ENCODE measurements at regions not wholly inside any gene's neighbourhood (a gene's known extent, or its start where the extent isn't known, plus 50 kb on each side); places are given as distances from the start of the nearest gene placed in this dataset.

- DNase-seq (ENCODE audit: extremely low read depth in 1 of 11, low read depth in 9 of 11, low spot score in 4 of 11): no peak
Observed at GRCh38 chr1:209256766-209257350, 326.7 kb upstream of the CAMK1G start.

- no peak for DNase-seq (ENCODE audit: extremely low read depth in 1 of 11, low read depth in 9 of 11, low spot score in 4 of 11)
Observed at GRCh38 chr1:209257454-209257853, 326.1 kb upstream of the CAMK1G start.

GRCh38 chr1:209260136-209260535 is 323.4 kb upstream of the CAMK1G start:
- no peak for DNase-seq (ENCODE audit: extremely low read depth in 1 of 11, low read depth in 9 of 11, low spot score in 4 of 11)

GRCh38 chr1:209262631-209263030 is 320.9 kb upstream of the CAMK1G start:
- no peak for DNase-seq (ENCODE audit: extremely low read depth in 1 of 11, low read depth in 9 of 11, low spot score in 4 of 11)

- DNase-seq (ENCODE audit: extremely low read depth in 1 of 11, low read depth in 9 of 11, low spot score in 4 of 11): no peak
Observed at GRCh38 chr1:209265301-209265700, 318.2 kb upstream of the CAMK1G start.

GRCh38 chr1:209266590-209267205 is 316.8 kb upstream of the CAMK1G start:
- DNase-seq (ENCODE audit: extremely low read depth in 1 of 11, low read depth in 9 of 11, low spot score in 4 of 11): no peak

- no peak for DNase-seq (ENCODE audit: extremely low read depth in 1 of 11, low read depth in 9 of 11, low spot score in 4 of 11)
Observed at GRCh38 chr1:209267968-209268367, 315.5 kb upstream of the CAMK1G start.

GRCh38 chr1:209268479-209268878 is 315.0 kb upstream of the CAMK1G start:
- DNase-seq (ENCODE audit: extremely low read depth in 1 of 11, low read depth in 9 of 11, low spot score in 4 of 11): no peak

- DNase-seq (ENCODE audit: extremely low read depth in 1 of 11, low read depth in 9 of 11, low spot score in 4 of 11): no peak
Observed at GRCh38 chr1:209276321-209276720, 307.2 kb upstream of the CAMK1G start.

GRCh38 chr1:209277662-209278061 is 305.9 kb upstream of the CAMK1G start:
- DNase-seq (ENCODE audit: extremely low read depth in 1 of 11, low read depth in 9 of 11, low spot score in 4 of 11): no peak

- DNase-seq (ENCODE audit: extremely low read depth in 1 of 11, low read depth in 9 of 11, low spot score in 4 of 11): peak in 1 of 11 donors; percentile 9
Observed at GRCh38 chr1:209291715-209292114, 291.8 kb upstream of the CAMK1G start.

- DNase-seq (ENCODE audit: extremely low read depth in 1 of 11, low read depth in 9 of 11, low spot score in 4 of 11): no peak
Observed at GRCh38 chr1:209302779-209303568, 280.5 kb upstream of the CAMK1G start.

- DNase-seq (ENCODE audit: extremely low read depth in 1 of 11, low read depth in 9 of 11, low spot score in 4 of 11): no peak
Observed at GRCh38 chr1:209304166-209304565, 279.3 kb upstream of the CAMK1G start.

GRCh38 chr1:209305221-209305954 is 278.1 kb upstream of the CAMK1G start:
- no peak for DNase-seq (ENCODE audit: extremely low read depth in 1 of 11, low read depth in 9 of 11, low spot score in 4 of 11)

- DNase-seq (ENCODE audit: extremely low read depth in 1 of 11, low read depth in 9 of 11, low spot score in 4 of 11): no peak
Observed at GRCh38 chr1:209307846-209308245, 275.7 kb upstream of the CAMK1G start.

GRCh38 chr1:209309198-209309597 is 274.3 kb upstream of the CAMK1G start:
- no peak for DNase-seq (ENCODE audit: extremely low read depth in 1 of 11, low read depth in 9 of 11, low spot score in 4 of 11)

GRCh38 chr1:209311770-209312169 is 271.7 kb upstream of the CAMK1G start:
- DNase-seq (ENCODE audit: extremely low read depth in 1 of 11, low read depth in 9 of 11, low spot score in 4 of 11): no peak

GRCh38 chr1:209316929-209317328 is 266.6 kb upstream of the CAMK1G start:
- no peak for DNase-seq (ENCODE audit: extremely low read depth in 1 of 11, low read depth in 9 of 11, low spot score in 4 of 11)

- no peak for DNase-seq (ENCODE audit: extremely low read depth in 1 of 11, low read depth in 9 of 11, low spot score in 4 of 11)
Observed at GRCh38 chr1:209318181-209319056, 265.1 kb upstream of the CAMK1G start.
